Brain microvascular endothelial cell (primary cell): ENCODE measurements at regions not wholly inside any gene's neighbourhood (a gene's known extent, or its start where the extent isn't known, plus 50 kb on each side); places are given as distances from the start of the nearest gene placed in this dataset.

ENCODE experiments used
- DNase-seq: peaks from one replicate; pipeline ENCODE4 v3.0.0-alpha.2; 2020
- H3K27ac ChIP-seq: fragments of 250-450 bp; sonication (Bioruptor Pico); 2 replicates; pipeline ENCODE4 v1.5.1; 2020; ENCODE audit warnings: mild to moderate bottlenecking, moderate library complexity
- H3K27me3 ChIP-seq: fragments of 250-450 bp; sonication (Bioruptor Pico); replicated peaks from 2 replicates; pipeline ENCODE4 v1.5.1; 2020; ENCODE audit warnings: mild to moderate bottlenecking
- H3K36me3 ChIP-seq: fragments of 250-450 bp; sonication (Bioruptor Pico); replicated peaks from 2 replicates; pipeline ENCODE4 v1.5.1; 2020; ENCODE audit warnings: mild to moderate bottlenecking
- H3K4me3 ChIP-seq: 2 replicates; pipeline ENCODE4 v1.5.1; 2011; ENCODE audit warnings: low read depth, mild to moderate bottlenecking, control low read depth, low read length, moderate library complexity
- in situ Hi-C: cut with HindIII; loops from 2 replicates; pipeline ENCODE4 v1.10.0; 2017; ENCODE audit warnings: low sequenced_read_pairs, low pct_ligation_motif_present
- TF ChIP-seq, protein P1 (sequence below): IDR thresholded peaks from 2 replicates; pipeline ENCODE4 v1.5.1; 2011; ENCODE audit warnings: low read depth, mild to moderate bottlenecking, moderate library complexity, low read length, control low read depth, inconsistent platforms; ENCODE audit errors: missing control alignments

DNA sequence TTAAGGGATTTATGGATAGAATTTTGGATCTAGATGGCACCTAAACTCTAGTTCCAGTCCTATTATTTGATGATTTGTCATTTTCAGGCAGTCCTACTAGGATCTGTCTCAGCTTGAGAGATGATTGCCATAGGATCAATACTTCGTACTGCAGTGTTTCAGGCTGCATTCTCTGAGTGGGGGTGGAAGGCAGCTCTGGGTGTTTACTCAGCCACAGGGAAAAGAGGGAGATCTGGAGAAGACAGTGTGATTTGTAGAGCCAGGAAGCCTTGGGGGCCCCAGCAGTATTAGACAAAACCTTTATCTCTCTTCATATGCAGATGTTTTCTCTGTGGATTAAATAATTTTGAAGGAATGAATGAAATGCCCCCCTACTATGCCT is 188.4 kb upstream of the SYNPR start:
- H3K4me3 ChIP-seq: no peak overlapping the region
- TF ChIP-seq, protein P1, sequence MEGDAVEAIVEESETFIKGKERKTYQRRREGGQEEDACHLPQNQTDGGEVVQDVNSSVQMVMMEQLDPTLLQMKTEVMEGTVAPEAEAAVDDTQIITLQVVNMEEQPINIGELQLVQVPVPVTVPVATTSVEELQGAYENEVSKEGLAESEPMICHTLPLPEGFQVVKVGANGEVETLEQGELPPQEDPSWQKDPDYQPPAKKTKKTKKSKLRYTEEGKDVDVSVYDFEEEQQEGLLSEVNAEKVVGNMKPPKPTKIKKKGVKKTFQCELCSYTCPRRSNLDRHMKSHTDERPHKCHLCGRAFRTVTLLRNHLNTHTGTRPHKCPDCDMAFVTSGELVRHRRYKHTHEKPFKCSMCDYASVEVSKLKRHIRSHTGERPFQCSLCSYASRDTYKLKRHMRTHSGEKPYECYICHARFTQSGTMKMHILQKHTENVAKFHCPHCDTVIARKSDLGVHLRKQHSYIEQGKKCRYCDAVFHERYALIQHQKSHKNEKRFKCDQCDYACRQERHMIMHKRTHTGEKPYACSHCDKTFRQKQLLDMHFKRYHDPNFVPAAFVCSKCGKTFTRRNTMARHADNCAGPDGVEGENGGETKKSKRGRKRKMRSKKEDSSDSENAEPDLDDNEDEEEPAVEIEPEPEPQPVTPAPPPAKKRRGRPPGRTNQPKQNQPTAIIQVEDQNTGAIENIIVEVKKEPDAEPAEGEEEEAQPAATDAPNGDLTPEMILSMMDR: no peak
- no peaks in the 10 kb centered on the region for H3K27me3 ChIP-seq
- no peak for DNase-seq
- H3K36me3 ChIP-seq: no peaks in the 10 kb centered on the region
- in situ Hi-C loops: no loop called here
- H3K27ac ChIP-seq: no peak overlapping the region

DNA sequence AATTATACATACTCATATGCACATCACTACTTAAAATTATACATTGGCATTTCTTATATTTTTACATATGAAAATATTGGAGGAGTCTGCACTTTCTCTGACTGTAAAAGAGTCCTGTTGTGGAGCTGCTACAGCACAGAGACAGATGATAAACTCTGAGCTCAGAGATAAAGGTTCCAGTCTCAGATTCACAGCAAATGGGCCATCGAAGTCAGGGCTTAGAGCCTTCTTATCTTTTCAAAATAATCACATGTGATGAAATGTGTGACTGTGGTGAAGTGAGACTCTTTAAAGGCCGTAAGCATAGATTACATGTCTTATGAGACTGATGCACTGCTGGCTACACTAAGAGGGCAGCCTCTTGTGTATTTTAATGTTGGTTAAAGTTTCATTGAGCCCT is 187.5 kb upstream of the SYNPR start:
- TF ChIP-seq, protein P1: no peak
- in situ Hi-C loops: no loop called here
- Histone ChIP-seq H3K4me3 (no peak overlapping the region), H3K27ac (no peak overlapping the region), H3K36me3 (no peaks in the 10 kb centered on the region), H3K27me3 (no peaks in the 10 kb centered on the region)
- DNase-seq: no peak

DNA sequence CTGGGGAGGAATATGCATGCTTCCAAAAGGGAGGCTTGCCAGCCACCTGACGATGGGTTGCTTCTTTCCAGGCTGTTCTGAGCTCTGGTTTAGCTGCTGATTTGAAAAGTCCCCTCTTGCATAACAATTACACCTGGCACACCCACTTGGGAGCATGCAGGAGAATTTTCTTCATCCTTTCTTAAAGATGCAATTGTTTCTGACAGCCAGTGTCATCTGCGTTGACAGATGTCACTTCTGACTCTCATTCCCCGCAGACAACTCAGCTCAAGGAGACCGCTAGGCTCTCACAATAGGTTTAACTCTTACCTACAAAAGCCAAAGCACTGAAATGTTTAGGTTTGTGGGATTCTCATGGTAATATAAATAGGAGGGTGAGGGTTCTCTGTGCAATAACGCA is 185.6 kb upstream of the SYNPR start:
- TF ChIP-seq, protein P1: no peak
- Histone ChIP-seq H3K4me3 (no peak overlapping the region), H3K36me3 (no peaks in the 10 kb centered on the region), H3K27me3 (no peaks in the 10 kb centered on the region), H3K27ac (no peak overlapping the region)
- in situ Hi-C loops: no loop called here
- DNase-seq: no peak

DNA sequence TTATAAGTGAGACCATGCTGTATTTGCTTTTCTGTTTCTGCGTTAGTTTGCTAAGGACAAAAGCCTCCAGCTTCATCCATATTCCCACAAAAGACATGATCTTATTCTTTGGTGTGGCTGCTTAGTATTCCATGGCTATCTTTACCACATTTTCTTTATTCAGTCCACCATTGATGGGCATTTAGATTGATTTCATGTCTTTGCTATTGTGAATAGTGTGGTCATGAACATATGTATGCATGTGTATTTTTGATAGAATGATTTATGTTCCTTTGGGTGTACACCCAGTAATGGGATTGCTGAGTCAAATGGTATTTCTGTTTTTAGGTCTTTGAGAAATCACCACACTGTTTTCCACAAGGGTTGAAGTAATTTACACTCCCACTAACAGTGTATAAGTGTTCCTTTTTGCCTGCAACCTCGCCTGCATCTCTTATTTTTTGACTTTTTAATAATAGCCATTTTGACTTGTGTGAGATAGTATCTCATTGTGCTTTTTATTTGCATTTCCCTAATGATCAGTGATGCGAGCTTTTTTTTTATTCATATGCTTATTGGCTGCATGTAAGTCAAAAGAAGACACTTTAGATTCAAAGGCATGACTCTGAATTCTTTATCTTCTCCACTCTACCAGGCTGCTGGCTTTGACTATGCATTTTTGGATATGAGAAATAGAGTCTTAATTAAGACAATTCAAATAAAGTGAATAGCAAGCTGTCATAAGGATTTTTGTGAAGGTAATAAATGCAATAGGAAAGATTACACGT is 183.3 kb upstream of the SYNPR start:
- no peaks in the 10 kb centered on the region for H3K27me3 ChIP-seq
- no peaks in the 10 kb centered on the region for H3K36me3 ChIP-seq
- TF ChIP-seq, protein P1: no peak
- no peak overlapping the region for H3K27ac ChIP-seq
- no peak for DNase-seq
- no peak overlapping the region for H3K4me3 ChIP-seq
- in situ Hi-C loops: no loop called here

DNA sequence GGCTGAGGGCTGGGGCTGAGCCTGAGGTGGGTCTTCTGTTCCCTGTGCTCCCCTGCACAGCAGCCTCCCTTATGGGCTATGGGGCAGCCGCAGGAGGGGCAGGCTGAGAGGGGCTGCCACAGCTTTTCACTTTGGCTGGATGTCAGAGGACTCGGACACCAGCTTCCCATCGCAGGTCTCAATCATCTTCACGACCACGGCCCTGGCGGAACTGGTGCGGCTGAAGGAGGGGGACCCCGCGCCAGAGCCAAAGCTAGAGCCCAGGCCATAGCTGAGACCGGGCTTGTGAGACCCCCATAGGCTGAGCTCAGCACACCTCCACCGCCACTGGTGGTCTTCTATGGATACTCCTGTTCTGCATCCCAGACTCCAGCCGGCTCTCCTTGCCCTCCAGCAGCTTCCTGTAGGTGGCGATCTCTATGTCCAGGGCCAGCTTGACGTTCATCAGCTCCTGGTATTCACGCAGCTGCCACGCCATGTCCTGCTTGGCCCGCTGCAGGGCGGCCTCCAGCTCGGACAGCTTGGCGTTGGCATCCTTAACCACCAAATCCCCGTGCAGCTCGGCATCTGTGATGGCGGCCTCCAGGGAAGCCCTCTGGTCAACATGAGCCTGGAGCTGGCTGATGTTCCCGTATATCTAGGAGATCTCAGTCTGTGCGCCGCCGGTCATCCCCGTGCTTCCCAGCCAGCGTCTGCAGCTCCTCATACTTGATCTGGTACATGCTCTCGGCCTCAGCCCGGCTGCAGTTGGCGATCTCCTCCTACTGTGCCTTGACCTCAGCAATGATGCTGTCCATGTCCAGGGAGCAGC is 181.7 kb upstream of the SYNPR start:
- in situ Hi-C loops: no loop called here
- Histone ChIP-seq H3K27ac (no peak overlapping the region), H3K4me3 (no peak overlapping the region), H3K36me3 (no peaks in the 10 kb centered on the region), H3K27me3 (no peaks in the 10 kb centered on the region)
- no peak for DNase-seq
- TF ChIP-seq, protein P1: no peak
